ENCODE measurements at regions not wholly inside any gene's neighbourhood (a gene's known extent, or its start where the extent isn't known, plus 50 kb on each side); places are given as distances from the start of the nearest gene placed in this dataset.

GRCh38 chr5:96067251-96067650, 105.6 kb upstream of the ELL2 start:
- 71 to 76% methylated on average over 1 of the region's 1 CpG for WGBS, 2 donors
- intact Hi-C loops (cut with DNase I; ENCODE audit: low total_unique reads): no loop called here
- TF ChIP-seq POLR2A (IDR thresholded peaks at IDR 0.05) (no peak), CTCF (IDR thresholded peaks at IDR 0.05) (no peak)
- no peak for DNase-seq (ENCODE audit: low spot score in 2 of 2)
- no peak overlapping the region for H3K4me3 ChIP-seq (ENCODE audit: low read depth, poor library complexity, severe bottlenecking)

GRCh38 chr5:96066386-96066719, 104.7 kb upstream of the ELL2 start:
- intact Hi-C loops (cut with DNase I; ENCODE audit: low total_unique reads): no loop called here
- 52 to 58% methylated on average over 1 of the region's 1 CpG for WGBS, 2 donors
- H3K4me3 ChIP-seq (ENCODE audit: low read depth, poor library complexity, severe bottlenecking): no peak overlapping the region
- TF ChIP-seq POLR2A (IDR thresholded peaks at IDR 0.05) (no peak), CTCF (IDR thresholded peaks at IDR 0.05) (no peak)
- DNase-seq (ENCODE audit: low spot score in 2 of 2): no peak

GRCh38 chr5:96065685-96066385, 104.2 kb upstream of the ELL2 start:
- intact Hi-C loops (cut with DNase I; ENCODE audit: low total_unique reads): no loop called here
- no peak for DNase-seq (ENCODE audit: low spot score in 2 of 2)
- TF ChIP-seq CTCF (IDR thresholded peaks at IDR 0.05) (no peak), POLR2A (IDR thresholded peaks at IDR 0.05) (no peak)
- no peak overlapping the region for H3K4me3 ChIP-seq (ENCODE audit: low read depth, poor library complexity, severe bottlenecking)

GRCh38 chr5:96064877-96065276, 103.2 kb upstream of the ELL2 start:
- intact Hi-C loops (cut with DNase I; ENCODE audit: low total_unique reads): no loop called here
- DNase-seq (ENCODE audit: low spot score in 2 of 2): no peak
- 90 to 94% methylated on average over 2 of the region's 2 CpGs for WGBS, 2 donors
- no peak overlapping the region for H3K4me3 ChIP-seq (ENCODE audit: low read depth, poor library complexity, severe bottlenecking)
- no peak for TF ChIP-seq CTCF (IDR thresholded peaks at IDR 0.05)
- no peak for TF ChIP-seq POLR2A (IDR thresholded peaks at IDR 0.05)

GRCh38 chr5:96062836-96063235, 101.2 kb upstream of the ELL2 start:
- DNase-seq (ENCODE audit: low spot score in 2 of 2): no peak
- TF ChIP-seq POLR2A (IDR thresholded peaks at IDR 0.05) (no peak), CTCF (IDR thresholded peaks at IDR 0.05) (no peak)
- intact Hi-C loops (cut with DNase I; ENCODE audit: low total_unique reads): no loop called here
- WGBS, 2 donors: 96 to 100% methylated on average over 1 of the region's 1 CpG
- H3K4me3 ChIP-seq (ENCODE audit: low read depth, poor library complexity, severe bottlenecking): no peak overlapping the region

- intact Hi-C loops (cut with DNase I; ENCODE audit: low total_unique reads): no loop called here
- TF ChIP-seq CTCF (IDR thresholded peaks at IDR 0.05) (no peak), POLR2A (IDR thresholded peaks at IDR 0.05) (no peak)
- no peak for DNase-seq (ENCODE audit: low spot score in 2 of 2)
- no peak overlapping the region for H3K4me3 ChIP-seq (ENCODE audit: low read depth, poor library complexity, severe bottlenecking)
These were observed 96.4 kb upstream of the ELL2 start for GRCh38 chr5:96058084-96058483.

Measured in lower leg skin (tissue), 4 donors.